GM12878 (cell line): ENCODE measurements at regions not wholly inside any gene's neighbourhood (a gene's known extent, or its start where the extent isn't known, plus 50 kb on each side); places are given as distances from the start of the nearest gene placed in this dataset.
A peak's percentile ranks its signal among the peaks of the same experiment; 100 is the strongest.

Source experiments
- ATAC-seq: fragments of 200-7000 bp; cut with Tn5 transposase; 3 replicates; pipeline ENCODE4 v1.9.1; 2020; ENCODE audit warnings: mild to moderate bottlenecking, moderate library complexity
- BruUV-seq: library from RNA; stranded (reverse); fragments of 400-500 nt; replicated peaks from 2 replicates; lab custom pipeline; 2021; lab: Mats Ljungman, UMichigan
- CTCF ChIA-PET: fragments of 300-600 bp; sonication (Branson Sonifier 250); formaldehyde crosslinking; extraction: SDS; loops from one replicate; lab custom pipeline; 2021; ENCODE audit warnings: inconsistent platforms; lab: Yijun Ruan, JAX
- POLR2A ChIA-PET: fragments of 350-600 bp; formaldehyde crosslinking; extraction: SDS; loops from one replicate; lab custom pipeline; 2021; ENCODE audit warnings: inconsistent platforms; lab: Charles Lee
- RAD21 ChIA-PET: fragments of 300-600 bp; sonication (Branson Sonifier 250); formaldehyde crosslinking; loops from one replicate; lab custom pipeline; 2023; ENCODE audit warnings: antibody characterized with exemption; ENCODE audit not compliant: unreplicated experiment; lab: Charles Lee
- SMC1A ChIA-PET: fragments of 300-600 bp; sonication (Branson Sonifier 250); formaldehyde crosslinking; loops from one replicate; lab custom pipeline; 2023; ENCODE audit not compliant: unreplicated experiment, uncharacterized antibody; lab: Charles Lee
- DNase-seq: peaks from one replicate; pipeline ENCODE4 v3.0.0-alpha.2; 2011; ENCODE audit warnings: low read depth, low spot score
- FAIRE-seq: peaks from 3 replicates; lab custom pipeline; 2011; peaks lifted over from hg19 to GRCh38; lab: Jason Lieb, UNC
- H2AFZ ChIP-seq: 2 replicates; pipeline ENCODE4 v1.6.0; 2011; ENCODE audit warnings: low read depth, low read length, control low read depth; ENCODE audit not compliant: control insufficient read depth
- H3K27ac ChIP-seq: 2 replicates; pipeline ENCODE4 v1.5.1; 2011; ENCODE audit warnings: control low read depth; ENCODE audit not compliant: control insufficient read depth, insufficient read depth
- H3K27me3 ChIP-seq, 2 experiments: replicated peaks in 1 of 2; 2 replicates each; pipeline versions ENCODE4 v1.6.0 to v1.6.1; 2011; ENCODE audit warnings: low read length in 1 of 2; ENCODE audit not compliant: control insufficient read depth in 2 of 2, insufficient read depth in 2 of 2
- H3K36me3 ChIP-seq, 2 experiments: 2 replicates each; pipeline ENCODE4 v1.5.1; 2011; ENCODE audit warnings: low read length in 1 of 2; ENCODE audit not compliant: control insufficient read depth in 2 of 2, insufficient read depth in 2 of 2
- H3K4me1 ChIP-seq: 2 replicates; pipeline ENCODE4 v1.6.1; 2011; ENCODE audit warnings: mild to moderate bottlenecking, low read length, moderate library complexity, mixed read lengths; ENCODE audit not compliant: control insufficient read depth, insufficient read depth
- H3K4me2 ChIP-seq: 2 replicates; pipeline ENCODE4 v1.6.0; 2011; ENCODE audit warnings: control low read depth; ENCODE audit not compliant: control insufficient read depth, insufficient read depth
- H3K4me3 ChIP-seq: fragments of 200-600 bp; sonication (generic); 2 replicates; pipeline ENCODE4 v1.5.1; 2016
- H3K79me2 ChIP-seq: 2 replicates; pipeline ENCODE4 v1.6.0; 2011; ENCODE audit warnings: low read length; ENCODE audit not compliant: control insufficient read depth, insufficient read depth
- H3K9ac ChIP-seq: 2 replicates; pipeline ENCODE4 v1.8.0; 2011; ENCODE audit warnings: low read length, control low read depth, mixed read lengths; ENCODE audit not compliant: control insufficient read depth, insufficient read depth
- H3K9me3 ChIP-seq: replicated peaks from 3 replicates; pipeline ENCODE4 v1.5.1; 2011; ENCODE audit warnings: mild to moderate bottlenecking, low read length; ENCODE audit not compliant: control insufficient read depth, insufficient read depth
- H4K20me1 ChIP-seq: 2 replicates; pipeline ENCODE4 v1.6.0; 2011; ENCODE audit not compliant: control insufficient read depth, insufficient read depth
- ATF7 ChIP-seq: fragments of 450-650 bp; IDR thresholded peaks from 2 replicates; pipeline ENCODE4 v1.6.1; 2016; ENCODE audit warnings: low read depth, mild to moderate bottlenecking
- FOXM1 ChIP-seq: IDR thresholded peaks from 2 replicates; pipeline ENCODE4 v1.6.1; 2012; ENCODE audit warnings: low read depth, mild to moderate bottlenecking, inconsistent platforms, low read length, moderate library complexity
- WGBS: methylation state at CpG from one replicate; pipeline ENCODE4 v1.1.6; 2016; ENCODE audit warnings: low lambda C conversion rate; ENCODE audit not compliant: insufficient replicate concordance, insufficient coverage; ENCODE audit errors: missing lambda C conversion rate; 5-methylcytosine and 5-hydroxymethylcytosine counted together
- in situ Hi-C: fragments of 300-500 bp; cut with MboI; formaldehyde crosslinking; loops from 9 replicates; pipeline ENCODE4 v1.14.3; 2018; ENCODE audit warnings: mixed read lengths
- intact Hi-C: fragments of 100-400 bp; cut with micrococcal nuclease; formaldehyde crosslinking; loops from one replicate; pipeline ENCODE4 v1.14.2; 2022; ENCODE audit not compliant: unreplicated experiment
- TF ChIP-seq, protein P1 (sequence below): IDR thresholded peaks from 2 replicates; pipeline ENCODE4 v1.6.1; 2011; ENCODE audit warnings: borderline replicate concordance, low read depth, mild to moderate bottlenecking, moderate library complexity, mixed read lengths, low read length; ENCODE audit not compliant: insufficient read depth; ENCODE audit errors: extremely low read length

DNA sequence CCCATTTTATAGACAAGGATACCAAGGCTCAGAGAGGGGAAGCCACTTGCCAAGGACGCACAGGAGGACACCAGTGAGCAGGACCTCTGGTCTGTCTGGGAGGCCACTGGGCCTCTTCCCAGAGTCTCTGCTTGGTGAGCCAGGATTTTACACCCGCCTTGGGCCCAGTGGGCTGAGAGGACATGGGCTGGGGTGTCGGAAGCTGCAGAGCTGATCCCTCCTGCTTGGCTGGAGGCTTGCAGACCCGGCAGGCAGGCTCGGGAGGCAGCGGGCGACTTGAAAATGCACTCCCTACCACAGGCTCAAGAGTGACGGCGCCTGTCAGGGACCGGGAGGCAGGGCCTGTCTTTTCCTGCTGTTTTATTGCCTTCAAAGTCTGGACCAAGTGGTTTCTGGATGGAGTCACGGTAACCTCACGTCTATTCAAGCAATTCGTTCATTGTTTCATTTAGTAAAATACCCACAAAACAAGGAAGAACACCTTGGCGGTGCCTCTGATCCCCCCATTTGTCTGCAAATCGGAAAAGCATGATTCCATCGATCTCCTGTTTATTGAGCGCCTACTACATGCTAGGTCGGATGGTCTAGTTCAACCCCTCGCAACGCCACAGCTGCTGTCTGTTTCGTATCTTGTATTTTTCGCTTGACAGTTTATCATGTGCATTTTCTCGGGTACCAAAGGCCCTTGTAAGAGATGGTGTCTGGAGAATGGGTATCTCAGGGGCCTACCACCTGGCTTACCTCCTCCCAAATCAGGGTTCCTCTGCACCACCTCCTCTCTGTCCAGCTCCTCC, 108.1 kb upstream of the IER5L start (continued):
- TF ChIP-seq, protein P1, sequence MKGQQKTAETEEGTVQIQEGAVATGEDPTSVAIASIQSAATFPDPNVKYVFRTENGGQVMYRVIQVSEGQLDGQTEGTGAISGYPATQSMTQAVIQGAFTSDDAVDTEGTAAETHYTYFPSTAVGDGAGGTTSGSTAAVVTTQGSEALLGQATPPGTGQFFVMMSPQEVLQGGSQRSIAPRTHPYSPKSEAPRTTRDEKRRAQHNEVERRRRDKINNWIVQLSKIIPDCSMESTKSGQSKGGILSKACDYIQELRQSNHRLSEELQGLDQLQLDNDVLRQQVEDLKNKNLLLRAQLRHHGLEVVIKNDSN, result no peak

DNA sequence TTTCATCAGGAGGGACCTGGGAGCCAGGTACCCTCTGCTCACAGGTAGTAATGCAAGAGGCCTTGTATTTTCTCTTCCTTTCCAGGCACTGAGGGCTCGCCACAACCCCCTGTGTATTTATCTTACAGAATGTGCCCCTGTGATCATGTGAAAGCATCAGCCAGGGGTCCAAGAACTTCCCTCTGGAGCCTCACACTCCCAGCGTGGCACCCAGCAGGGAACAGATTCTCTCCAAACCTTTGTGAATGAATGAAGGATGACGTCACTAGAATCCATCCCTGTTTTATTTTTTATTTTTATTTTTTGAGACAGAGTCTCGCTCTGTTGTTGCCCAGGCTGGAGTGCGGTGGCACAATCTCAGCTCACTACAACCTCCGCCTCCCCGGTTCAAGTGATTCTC, 107.3 kb upstream of the IER5L start:
- Histone ChIP-seq H3K4me3 (no peak overlapping the region), H3K4me1 (no peaks in the 10 kb centered on the region), H3K9ac (no peak overlapping the region), H2AFZ (no peak overlapping the region), H3K4me2 (no peak overlapping the region), H3K27ac (no peak overlapping the region), H3K79me2 (no peaks in the 10 kb centered on the region), H3K9me3 (no peaks in the 10 kb centered on the region), H4K20me1 (no peaks in the 10 kb centered on the region), H3K27me3 (no peaks in the 10 kb centered on the region; a peak in 1 of 4 replicates), H3K36me3 (no peaks in the 10 kb centered on the region)
- FAIRE-seq (no peak), ATAC-seq (no peak), DNase-seq (no peak)
- in situ Hi-C loops, result no loop called here
- peak; percentile 61 for TF ChIP-seq ATF7
- TF ChIP-seq FOXM1, result no peak
- ChIA-PET POLR2A (no interaction called here), CTCF (no interaction called here), RAD21 (no interaction called here), SMC1A (no interaction called here)
- WGBS, result 79% methylated on average over 6 of the region's 7 CpGs
- BruUV-seq, result no TSS peak
- intact Hi-C loops, result no loop called here
